ENCODE measurements at regions not wholly inside any gene's neighbourhood (a gene's known extent, or its start where the extent isn't known, plus 50 kb on each side); places are given as distances from the start of the nearest gene placed in this dataset.
"Not testable (repeated sequence)": the region's sequence is repeated elsewhere in the genome, so short reads cannot be mapped to it uniquely, and the experiment has no call there.

DNA sequence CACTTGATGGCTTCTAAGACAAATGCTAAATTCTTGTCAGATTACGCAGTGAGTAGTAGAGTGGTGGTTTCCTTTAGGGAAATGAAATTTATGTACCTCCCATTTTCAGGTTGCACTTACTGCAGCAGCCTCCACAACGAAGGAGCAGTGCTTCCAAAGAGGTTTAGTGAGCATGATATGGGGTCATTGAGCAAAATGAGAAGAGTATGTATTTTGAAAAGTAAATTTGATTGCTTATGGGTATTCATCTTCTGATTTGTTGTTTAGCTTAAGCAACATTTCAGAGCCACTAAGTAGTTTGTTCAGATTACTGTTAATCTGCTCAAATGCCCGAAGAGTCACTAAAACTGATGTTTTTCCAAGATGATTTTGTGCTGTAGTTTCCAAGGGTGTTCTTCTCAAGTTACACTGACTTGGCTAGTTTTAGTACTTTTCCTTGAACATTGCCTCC is 493.6 kb downstream of the PCNX1 start:
- DNase-seq: no peak

- DNase-seq: not testable (repeated sequence)
Observed at GRCh38 chr14:71402415-71402814, 495.2 kb downstream of the PCNX1 start.

DNA sequence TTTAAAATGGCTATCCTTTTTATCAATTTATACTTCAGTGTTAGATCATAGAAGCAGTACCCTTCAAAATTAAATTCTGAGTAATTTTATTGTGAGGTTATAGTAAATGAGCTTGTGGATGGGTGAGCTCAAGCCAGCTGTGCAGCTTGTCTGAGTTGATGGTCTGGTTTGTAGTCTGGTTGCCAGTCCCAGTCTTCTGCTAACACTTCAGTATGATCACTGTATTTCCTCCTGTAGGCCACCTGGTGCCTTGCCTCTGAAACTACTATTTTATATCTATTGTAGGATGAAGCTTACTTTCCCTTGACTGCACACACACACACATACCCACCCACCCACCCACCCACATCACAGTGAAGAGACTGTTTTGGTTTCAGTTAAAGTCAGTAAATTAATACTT is 496.4 kb downstream of the PCNX1 start:
- no peak for DNase-seq

DNA sequence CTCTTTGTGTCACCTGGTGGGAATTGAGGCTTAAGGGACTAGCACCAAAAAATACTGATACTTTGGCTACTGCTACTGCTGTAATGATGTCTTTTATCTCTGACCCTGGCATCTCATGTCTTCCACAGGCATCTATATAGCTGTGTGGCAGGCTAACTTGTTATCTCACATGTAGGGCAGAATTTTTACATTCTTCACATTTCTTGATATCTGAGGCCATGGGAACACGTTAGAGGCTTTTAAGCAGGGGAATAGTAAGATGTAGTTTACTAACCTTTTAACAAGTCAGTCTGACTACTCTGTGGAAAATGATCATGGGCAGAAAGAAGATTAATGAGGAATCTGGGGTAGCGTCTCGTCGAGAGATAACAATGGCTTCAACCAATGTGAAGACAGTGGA is 498.4 kb downstream of the PCNX1 start:
- no peak for DNase-seq

GRCh38 chr14:71408362-71409030 is 501.2 kb downstream of the PCNX1 start:
- DNase-seq: no peak

DNA sequence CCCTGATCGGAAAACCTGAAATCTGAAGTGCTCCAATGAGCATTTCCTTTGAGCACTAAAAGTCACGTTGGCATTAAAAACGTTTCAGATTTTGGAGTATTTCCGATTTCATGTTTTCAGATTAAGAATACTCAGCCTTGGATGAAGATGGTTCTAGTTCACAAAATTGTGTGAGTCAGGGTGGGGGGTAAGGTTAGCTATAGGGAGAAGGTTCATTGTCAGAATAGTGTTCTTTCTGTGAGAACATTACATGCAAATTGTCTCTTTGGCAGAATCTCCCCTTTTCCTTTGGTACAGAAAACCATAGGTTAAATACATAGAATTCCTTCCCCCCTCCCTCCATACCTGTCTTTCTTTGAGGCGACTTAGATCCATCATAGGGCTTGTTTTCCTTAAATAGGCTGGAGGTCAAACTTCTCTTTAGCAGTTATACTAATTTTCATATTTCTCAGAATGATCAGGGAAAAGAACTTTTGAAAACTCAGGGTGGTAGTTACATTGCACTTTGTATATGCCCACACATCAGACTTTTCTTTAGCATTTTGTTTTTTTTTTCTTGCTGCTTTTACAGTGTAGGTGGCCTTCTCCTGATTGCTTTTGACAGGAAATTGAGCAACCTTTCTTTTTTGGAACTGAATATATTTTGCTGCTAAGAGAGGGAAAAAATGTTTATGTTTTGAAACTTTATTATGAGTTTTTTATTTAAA is 503.5 kb downstream of the PCNX1 start:
- no peak for DNase-seq

- DNase-seq: no peak
Observed at GRCh38 chr14:71411285-71411595, 504.0 kb downstream of the PCNX1 start.

DNA sequence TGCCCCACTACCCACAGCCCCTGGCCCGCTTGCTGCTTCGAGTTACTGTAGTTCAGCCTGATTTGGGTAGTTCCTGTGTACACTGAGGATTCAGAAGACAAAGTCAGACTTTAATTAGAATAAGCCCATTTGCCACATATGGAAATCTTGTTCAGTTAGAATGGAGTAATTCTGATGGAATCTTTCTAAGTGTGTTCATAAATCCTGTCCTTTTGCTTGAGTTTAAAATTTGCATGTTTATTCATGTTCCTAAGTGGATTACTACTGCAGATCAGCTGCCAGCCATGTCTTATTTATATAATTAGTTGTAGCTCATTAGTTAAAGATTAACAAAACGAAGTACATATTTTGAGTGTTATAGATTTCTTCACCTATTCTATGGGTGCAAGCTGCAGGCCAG is 504.5 kb downstream of the PCNX1 start:
- DNase-seq: no peak

DNA sequence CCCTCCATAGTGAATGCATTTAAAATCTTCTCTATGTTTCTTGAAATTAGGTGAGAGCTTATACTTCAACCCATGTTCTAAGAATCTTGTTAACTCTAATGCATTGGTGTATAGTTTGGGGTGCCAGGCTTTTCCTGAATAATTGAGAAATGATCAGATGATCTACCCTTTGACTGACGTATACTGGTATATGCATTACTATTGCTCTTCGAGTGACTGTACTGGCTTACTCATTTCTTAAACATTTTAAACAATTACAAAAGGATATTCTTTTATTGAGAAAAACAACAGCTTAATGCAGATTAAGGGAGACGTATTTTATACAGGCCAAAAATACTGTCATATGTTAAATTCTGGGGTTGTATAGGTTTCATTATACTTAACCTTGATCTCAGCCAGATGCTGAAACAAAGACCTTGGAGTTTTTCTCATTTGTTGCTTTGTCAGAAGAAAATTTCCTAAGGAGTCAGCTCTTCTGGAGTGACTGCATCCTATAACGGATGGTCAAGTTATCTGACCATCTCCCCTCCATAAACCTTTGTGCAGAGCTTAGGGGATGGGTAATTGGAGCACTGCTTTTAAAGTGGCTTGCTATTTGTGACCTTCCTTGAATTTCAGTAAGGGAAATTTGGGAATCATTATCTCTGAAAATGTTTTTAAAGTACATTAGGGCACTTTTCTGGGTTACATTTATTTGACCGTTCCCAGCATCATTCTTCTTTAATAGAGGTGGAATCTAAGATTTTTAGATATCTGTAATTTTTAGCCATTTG is 507.6 kb downstream of the PCNX1 start:
- DNase-seq: no peak

GRCh38 chr14:71415404-71415690 is 508.1 kb downstream of the PCNX1 start:
- no peak for DNase-seq

DNA sequence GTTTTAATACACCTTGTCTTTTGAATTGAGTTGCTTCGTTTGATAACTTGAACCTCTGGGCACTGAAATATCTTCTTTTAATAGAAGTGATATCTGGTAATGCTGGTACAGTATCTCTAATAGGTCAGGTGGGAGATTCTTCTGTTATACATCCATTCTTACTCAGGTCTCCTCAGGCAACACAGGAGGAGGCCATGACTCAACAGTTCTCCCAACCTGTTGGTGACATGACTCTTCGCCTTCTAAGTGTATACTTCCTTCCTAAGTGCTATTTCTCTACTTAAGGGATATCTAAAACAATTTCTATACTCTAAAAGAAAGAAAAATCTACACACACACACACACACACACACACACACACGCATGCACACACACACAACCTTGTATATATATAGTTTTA is 509.1 kb downstream of the PCNX1 start:
- no peak for DNase-seq

GRCh38 chr14:71418532-71419245 is 511.4 kb downstream of the PCNX1 start:
- DNase-seq: no peak

GRCh38 chr14:71423481-71423880 is 508.7 kb upstream of the RGS6 start:
- DNase-seq: no peak

DNA sequence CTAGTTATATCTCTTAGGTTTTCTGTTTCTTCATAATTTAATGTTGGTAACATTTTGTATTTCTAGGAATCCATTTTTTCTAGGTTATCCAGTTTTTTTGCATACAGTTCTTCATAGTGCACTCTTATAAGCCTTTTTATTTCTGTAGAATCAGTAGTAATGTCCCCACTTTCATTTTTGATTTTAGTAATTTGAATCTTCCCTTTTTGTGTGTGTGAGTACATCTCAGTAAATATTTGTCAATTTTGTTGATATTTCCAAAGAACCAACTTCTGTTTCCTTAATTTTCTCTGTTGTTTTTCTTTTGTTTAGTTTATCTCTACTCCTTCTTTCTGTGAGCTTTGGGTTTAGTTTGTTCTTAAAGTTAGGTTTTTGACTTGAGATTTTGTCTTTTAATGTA is 507.3 kb upstream of the RGS6 start:
- no peak for DNase-seq

DNA sequence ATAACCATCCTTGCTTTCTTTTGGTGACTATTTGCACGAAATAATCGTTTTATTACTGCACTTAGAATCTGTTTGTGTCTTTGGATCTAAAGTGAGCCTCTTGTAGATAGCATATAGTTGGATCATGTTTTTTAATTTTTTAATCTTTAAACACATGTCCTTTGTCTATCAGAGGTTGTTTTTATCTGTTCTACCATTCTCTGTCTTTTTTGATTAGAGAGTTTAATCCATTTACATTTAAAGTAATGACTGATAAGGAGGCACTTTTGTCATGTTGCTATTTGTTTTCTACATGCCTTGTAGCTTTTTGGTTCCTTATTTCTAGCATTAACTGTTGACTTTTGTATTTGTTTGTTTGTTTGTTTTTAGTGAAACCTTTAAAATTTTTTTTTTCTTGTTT is 506.2 kb upstream of the RGS6 start:
- DNase-seq: no peak

DNA sequence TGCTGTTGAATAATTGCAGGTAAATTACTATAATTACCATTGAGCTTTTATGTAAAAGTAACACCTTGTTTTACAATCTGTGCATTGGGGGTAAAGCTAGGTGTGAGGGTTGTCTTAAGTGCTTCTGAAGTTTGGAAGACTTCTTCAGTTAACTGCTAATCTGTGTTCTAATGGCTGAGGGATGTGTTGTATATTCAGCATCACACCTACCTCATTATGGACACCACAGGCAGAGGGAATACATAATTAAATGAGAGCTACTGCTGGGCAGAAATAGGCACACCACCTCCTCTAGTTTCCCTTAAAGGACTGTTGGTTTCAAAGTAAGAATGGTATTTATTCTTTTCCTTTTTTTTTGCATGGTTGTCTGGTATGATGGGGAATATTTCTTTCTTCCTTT is 502.3 kb upstream of the RGS6 start:
- DNase-seq: no peak

DNA sequence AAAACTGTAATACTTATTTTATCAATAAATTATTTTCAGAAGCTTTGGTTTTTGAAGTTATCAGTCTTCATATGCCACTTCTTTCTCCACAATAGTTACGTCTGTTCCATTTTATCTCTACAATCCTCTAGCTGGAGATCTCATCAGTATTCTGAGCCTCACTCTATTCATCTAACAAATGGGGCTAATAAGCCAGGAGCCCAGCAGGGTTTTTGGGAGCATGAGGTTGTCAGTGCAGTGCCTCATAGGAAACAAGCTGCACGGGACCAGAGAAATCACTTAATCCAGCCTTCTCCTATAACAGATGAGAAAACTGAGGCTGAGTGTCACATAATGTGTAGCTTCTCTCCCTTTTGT is 501.9 kb upstream of the RGS6 start:
- no peak for DNase-seq

DNA sequence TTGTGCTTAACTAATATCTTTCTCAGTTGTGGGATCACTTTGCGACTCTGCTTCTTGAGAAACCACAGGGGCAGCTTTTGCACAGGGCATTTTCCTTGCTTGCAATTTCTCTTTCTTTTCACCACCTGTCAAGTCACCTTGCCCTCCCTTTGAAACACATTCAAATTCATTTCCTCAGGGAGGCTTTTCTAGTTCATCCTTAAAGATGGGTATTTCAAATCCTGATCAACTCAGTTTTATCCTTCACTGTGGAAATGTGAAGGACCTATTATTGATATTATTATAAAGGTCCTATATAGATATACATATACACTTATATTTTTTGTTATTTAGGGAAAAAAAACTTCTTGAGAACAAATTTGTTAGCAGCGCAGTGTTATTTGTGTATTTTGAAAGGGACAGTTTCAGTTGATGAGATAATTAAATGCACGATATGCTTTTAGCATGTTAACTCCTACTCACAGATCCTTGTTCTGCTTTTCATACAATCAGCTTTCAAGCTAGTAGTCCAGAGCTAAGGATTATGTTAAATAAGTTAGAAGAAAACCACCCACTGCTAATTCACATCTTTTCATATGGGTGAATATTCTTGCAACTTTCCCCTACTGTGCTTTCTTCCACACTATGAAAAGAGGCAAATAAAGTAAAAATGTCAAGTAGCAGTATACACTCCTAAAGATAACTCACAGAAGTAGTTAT is 501.4 kb upstream of the RGS6 start:
- no peak for DNase-seq

- DNase-seq: no peak
Observed at GRCh38 chr14:71432334-71433110, 499.7 kb upstream of the RGS6 start.

DNA sequence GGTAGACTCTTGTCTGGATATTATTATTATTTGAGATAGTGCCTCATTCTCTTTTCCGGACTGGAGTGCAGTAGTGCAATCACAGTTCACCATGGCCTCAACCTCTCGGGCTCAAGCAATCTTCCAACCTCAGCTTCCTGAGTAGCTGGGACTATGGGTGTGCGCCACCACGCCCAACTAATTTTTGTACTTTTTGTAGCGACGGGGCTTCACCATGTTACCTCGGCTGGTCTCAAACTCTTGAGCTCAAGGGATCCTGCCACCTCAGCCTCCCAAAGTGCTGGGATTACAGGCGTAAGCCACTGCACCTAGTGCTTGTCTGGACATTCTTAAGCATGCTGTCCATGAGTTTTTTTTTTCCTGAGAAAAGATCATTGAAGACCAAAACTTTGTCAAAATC is 498.9 kb upstream of the RGS6 start:
- DNase-seq: no peak

GRCh38 chr14:71435641-71436040 is 496.6 kb upstream of the RGS6 start:
- not testable (repeated sequence) for DNase-seq

DNA sequence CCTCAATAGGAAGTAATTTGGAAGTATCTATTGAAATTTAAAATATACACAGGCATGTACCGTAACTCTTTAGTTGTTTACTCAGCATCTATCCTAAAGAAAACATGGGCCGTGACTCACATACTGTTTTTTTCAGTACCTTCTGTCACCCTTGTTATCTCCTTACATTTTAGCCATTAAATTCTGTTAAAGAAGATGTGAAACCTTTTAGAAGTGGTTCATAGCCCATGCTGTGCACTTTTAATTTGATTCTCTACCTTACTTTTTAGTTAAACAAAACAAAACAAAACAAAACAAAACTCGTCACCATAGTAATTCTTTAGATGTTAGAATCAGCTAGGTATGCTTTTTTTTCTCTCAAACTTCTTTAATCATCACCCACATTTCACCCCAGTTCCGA is 494.4 kb upstream of the RGS6 start:
- DNase-seq: no peak

Data from GOT3 (cell line).